Neural cell (in vitro differentiated cells): ENCODE measurements at regions not wholly inside any gene's neighbourhood (a gene's known extent, or its start where the extent isn't known, plus 50 kb on each side); places are given as distances from the start of the nearest gene placed in this dataset.

Experiments used
- CTCF ChIP-seq: fragments of 450-650 bp; IDR thresholded peaks from 2 replicates; pipeline ENCODE4 v1.5.1; 2014; ENCODE audit warnings: antibody characterized with exemption, mild to moderate bottlenecking, moderate library complexity; ENCODE audit not compliant: poor library complexity, severe bottlenecking
- EZH2 ChIP-seq: fragments of 200-600, 300-800 bp; shearing (Covaris generic), sonication (generic); IDR thresholded peaks from 2 replicates; pipeline ENCODE4 v1.6.1; 2014; ENCODE audit warnings: antibody characterized with exemption, low read length, borderline replicate concordance, mild to moderate bottlenecking; ENCODE audit not compliant: insufficient read depth, poor library complexity, severe bottlenecking
- MXI1 ChIP-seq: fragments of 450-650 bp; conservative IDR thresholded peaks from 2 replicates; pipeline ENCODE4 v1.6.1; 2014; ENCODE audit warnings: antibody characterized with exemption, mild to moderate bottlenecking; ENCODE audit not compliant: poor library complexity, severe bottlenecking
- REST ChIP-seq: IDR thresholded peaks from 2 replicates; pipeline ENCODE4 v1.6.1; 2012; ENCODE audit warnings: borderline replicate concordance
- TAF1 ChIP-seq: IDR thresholded peaks from 2 replicates; pipeline ENCODE4 v1.6.1; 2012; ENCODE audit warnings: low read depth

GRCh38 chr17:72489272-72489641 lies 368.4 kb downstream of the SOX9 start:
- TF ChIP-seq EZH2: no peak
- TF ChIP-seq CTCF: no peak
- no peak for TF ChIP-seq TAF1
- no peak for TF ChIP-seq REST
- TF ChIP-seq MXI1: no peak
